ENCODE measurements at regions not wholly inside any gene's neighbourhood (a gene's known extent, or its start where the extent isn't known, plus 50 kb on each side); places are given as distances from the start of the nearest gene placed in this dataset.

DNA sequence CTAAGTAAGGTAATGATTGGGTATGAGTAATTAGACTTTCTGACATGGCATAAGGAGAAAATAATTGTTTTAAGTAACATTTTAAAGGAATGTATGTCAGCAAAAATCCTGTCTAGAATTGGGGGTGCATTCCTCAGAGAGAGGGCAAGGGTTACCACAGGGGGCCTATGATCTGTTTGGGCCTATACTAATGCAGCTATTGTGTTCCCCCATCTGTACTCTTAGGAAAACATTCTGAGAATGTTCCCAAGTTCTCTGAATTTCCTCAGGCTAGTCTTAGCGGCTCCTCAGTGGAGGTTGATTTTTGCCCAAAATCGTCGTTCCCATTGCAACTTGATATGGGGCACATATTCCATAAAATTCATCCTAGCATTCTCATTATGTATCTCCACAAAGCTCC, 1216.4 kb upstream of the GBE1 start:
- Histone ChIP-seq H3K9me3 (peaks cover 0 to 17% (median 0%) of the 10 kb centered on the region in 11 donors), H3K4me3 (no peak overlapping the region), H3K36me3 (no peaks in the 10 kb centered on the region), H3K4me1 (no peaks in the 10 kb centered on the region), H3K27ac (no peak overlapping the region), H3K27me3 (no peaks in the 10 kb centered on the region)
- WGBS, 2 donors, result 77 to 87% methylated on average over 3 of the region's 3 CpGs
- DNase-seq (no peak), ATAC-seq (no peak)
- TF ChIP-seq, protein P1, sequence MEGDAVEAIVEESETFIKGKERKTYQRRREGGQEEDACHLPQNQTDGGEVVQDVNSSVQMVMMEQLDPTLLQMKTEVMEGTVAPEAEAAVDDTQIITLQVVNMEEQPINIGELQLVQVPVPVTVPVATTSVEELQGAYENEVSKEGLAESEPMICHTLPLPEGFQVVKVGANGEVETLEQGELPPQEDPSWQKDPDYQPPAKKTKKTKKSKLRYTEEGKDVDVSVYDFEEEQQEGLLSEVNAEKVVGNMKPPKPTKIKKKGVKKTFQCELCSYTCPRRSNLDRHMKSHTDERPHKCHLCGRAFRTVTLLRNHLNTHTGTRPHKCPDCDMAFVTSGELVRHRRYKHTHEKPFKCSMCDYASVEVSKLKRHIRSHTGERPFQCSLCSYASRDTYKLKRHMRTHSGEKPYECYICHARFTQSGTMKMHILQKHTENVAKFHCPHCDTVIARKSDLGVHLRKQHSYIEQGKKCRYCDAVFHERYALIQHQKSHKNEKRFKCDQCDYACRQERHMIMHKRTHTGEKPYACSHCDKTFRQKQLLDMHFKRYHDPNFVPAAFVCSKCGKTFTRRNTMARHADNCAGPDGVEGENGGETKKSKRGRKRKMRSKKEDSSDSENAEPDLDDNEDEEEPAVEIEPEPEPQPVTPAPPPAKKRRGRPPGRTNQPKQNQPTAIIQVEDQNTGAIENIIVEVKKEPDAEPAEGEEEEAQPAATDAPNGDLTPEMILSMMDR (IDR thresholded peaks at IDR 0.05), result no peak
- intact Hi-C loops (cut with DNase I), result no loop called here

DNA sequence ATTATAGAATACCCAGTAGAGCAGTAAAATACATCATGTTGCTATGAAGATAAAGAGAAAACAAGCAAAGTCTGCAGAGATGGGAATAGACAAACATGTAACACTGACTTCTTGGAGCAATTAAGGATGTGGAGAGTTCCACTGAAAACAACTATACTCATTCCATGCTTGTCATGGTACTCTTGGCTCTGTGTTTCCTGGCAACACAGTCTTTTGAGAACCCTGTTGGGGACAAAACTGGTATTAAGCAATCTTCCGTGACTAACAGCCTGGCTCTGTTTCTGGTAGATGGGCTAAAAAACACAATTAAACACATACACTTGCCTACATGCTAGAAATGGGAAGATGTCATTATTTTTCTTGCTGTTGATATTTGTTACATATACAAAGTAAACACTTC, 1212.3 kb upstream of the GBE1 start:
- Histone ChIP-seq H3K36me3 (no peaks in the 10 kb centered on the region), H3K9me3 (peaks cover 0 to 11% (median 0%) of the 10 kb centered on the region in 11 donors), H3K4me1 (no peaks in the 10 kb centered on the region), H3K4me3 (no peak overlapping the region), H3K27me3 (no peaks in the 10 kb centered on the region), H3K27ac (no peak overlapping the region)
- DNase-seq (no peak), ATAC-seq (no peak)
- TF ChIP-seq, protein P1 (IDR thresholded peaks at IDR 0.05), result no peak
- WGBS, 2 donors, result 73 to 74% methylated on average over 1 of the region's 1 CpG
- intact Hi-C loops (cut with DNase I), result no loop called here

DNA sequence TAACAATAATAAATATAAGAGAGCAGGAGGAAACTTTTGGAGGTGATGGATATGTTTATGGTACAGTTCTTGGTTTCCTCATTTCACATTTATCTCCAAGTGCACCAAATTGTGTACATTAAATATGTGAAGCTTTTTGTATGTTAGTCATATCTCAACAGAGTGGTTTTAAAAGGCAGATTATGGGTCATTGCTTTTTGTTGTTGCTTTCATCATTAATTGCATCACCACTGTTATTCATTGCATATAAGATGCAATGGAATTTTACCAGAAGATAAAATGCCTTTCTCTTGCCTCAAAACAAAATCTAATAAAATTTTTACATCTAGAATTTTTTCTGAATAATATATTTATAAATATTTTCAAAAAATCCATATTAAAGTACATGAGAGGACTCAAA, 1198.9 kb upstream of the GBE1 start:
- H3K9me3 ChIP-seq, result peaks cover 0 to 5% (median 0%) of the 10 kb centered on the region in 11 donors
- ATAC-seq, result no peak
- no peak for DNase-seq
- H3K4me3 ChIP-seq, result no peak overlapping the region
- intact Hi-C loops (cut with DNase I), result no loop called here
- TF ChIP-seq, protein P1 (IDR thresholded peaks at IDR 0.05), result no peak
- H3K36me3 ChIP-seq, result no peaks in the 10 kb centered on the region
- H3K27ac ChIP-seq, result no peak overlapping the region
- H3K27me3 ChIP-seq, result no peaks in the 10 kb centered on the region
- no peaks in the 10 kb centered on the region for H3K4me1 ChIP-seq

DNA sequence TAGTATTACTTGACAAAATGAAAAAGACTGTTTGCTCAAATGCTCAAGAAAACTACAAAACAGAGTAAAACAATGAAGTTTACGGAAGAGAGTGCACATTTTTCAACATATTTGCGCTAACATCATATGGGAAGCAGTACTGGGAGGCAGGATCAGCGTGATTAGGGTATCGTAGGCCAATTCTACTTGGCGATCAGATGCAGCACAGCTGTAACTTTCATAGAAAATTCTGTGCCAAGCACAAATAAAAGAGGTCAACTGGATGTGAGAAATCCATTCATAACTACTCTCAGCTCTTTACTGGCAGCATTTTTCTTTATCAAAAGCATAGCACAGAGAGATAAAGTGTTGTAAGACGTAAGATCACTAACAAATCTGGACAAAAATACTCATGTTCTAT, 1196.3 kb upstream of the GBE1 start:
- Histone ChIP-seq H3K4me3 (no peak overlapping the region), H3K4me1 (no peaks in the 10 kb centered on the region), H3K9me3 (peaks cover 0 to 22% (median 2%) of the 10 kb centered on the region in 11 donors), H3K27me3 (no peaks in the 10 kb centered on the region), H3K36me3 (no peaks in the 10 kb centered on the region), H3K27ac (no peak overlapping the region)
- WGBS, 2 donors, result 45 to 59% methylated on average over 6 of the region's 6 CpGs
- intact Hi-C loops (cut with DNase I), result no loop called here
- DNase-seq, result no peak
- TF ChIP-seq, protein P1 (IDR thresholded peaks at IDR 0.05), result no peak
- no peak for ATAC-seq

DNA sequence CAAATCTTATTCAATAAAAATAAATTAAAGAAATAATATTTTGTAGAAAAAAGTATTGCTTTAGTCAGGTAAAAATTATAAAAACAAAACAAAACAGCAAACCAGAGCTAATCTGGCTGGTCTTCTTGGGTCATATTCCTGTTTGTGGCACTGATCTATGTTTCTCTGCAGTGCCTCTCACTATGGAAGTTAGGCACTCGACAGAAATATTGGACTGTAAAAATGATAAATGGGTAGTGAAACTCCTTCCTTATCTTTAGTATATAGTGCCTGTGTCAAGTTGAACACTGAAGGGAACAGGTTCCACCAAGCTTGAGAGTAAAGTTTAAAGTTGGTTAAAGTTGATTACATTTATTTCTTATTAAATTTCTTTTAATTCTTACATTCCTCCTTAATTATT, 1195.6 kb upstream of the GBE1 start:
- no peaks in the 10 kb centered on the region for H3K4me1 ChIP-seq
- DNase-seq (no peak), ATAC-seq (no peak)
- intact Hi-C loops (cut with DNase I), result no loop called here
- TF ChIP-seq, protein P1 (IDR thresholded peaks at IDR 0.05), result no peak
- no peaks in the 10 kb centered on the region for H3K36me3 ChIP-seq
- H3K27me3 ChIP-seq, result no peaks in the 10 kb centered on the region
- H3K27ac ChIP-seq, result no peak overlapping the region
- no peak overlapping the region for H3K4me3 ChIP-seq
- 42 to 67% methylated on average over 1 of the region's 1 CpG for WGBS, 2 donors
- H3K9me3 ChIP-seq, result peaks cover 0 to 27% (median 4%) of the 10 kb centered on the region in 11 donors

All from heart right ventricle (tissue), 16 donors.